GM21529 (cell line): ENCODE measurements at regions not wholly inside any gene's neighbourhood (a gene's known extent, or its start where the extent isn't known, plus 50 kb on each side); places are given as distances from the start of the nearest gene placed in this dataset.

Experiments
- ATAC-seq: cut with Tn5 transposase; IDR thresholded peaks from one replicate; pipeline ENCODE4 v1.9.1; 2021; ENCODE audit not compliant: unreplicated experiment

GRCh38 chr7:116445447-116446211 lies 53.9 kb upstream of the CAV2 start:
- no peak for ATAC-seq

- no peak for ATAC-seq
Observed at GRCh38 chr7:116446212-116446855, 53.2 kb upstream of the CAV2 start.

GRCh38 chr7:116447436-116447835 lies 52.1 kb upstream of the CAV2 start:
- ATAC-seq: no peak

- ATAC-seq: no peak
Observed at GRCh38 chr7:116447966-116448839, 51.3 kb upstream of the CAV2 start.

GRCh38 chr7:116449441-116449840 lies 50.1 kb upstream of the CAV2 start:
- ATAC-seq: no peak
